H1 (cell line): ENCODE measurements at regions not wholly inside any gene's neighbourhood (a gene's known extent, or its start where the extent isn't known, plus 50 kb on each side); places are given as distances from the start of the nearest gene placed in this dataset.

Source experiments
- CHD1 ChIP-seq: IDR thresholded peaks from 2 replicates; pipeline ENCODE4 v1.6.1; 2012; ENCODE audit warnings: low read depth, low read length, improper control_type of control experiment
- GTF2F1 ChIP-seq: IDR thresholded peaks from 2 replicates; pipeline ENCODE4 v1.6.1; 2012; ENCODE audit warnings: low read depth, low read length, improper control_type of control experiment, borderline replicate concordance
- HDAC6 ChIP-seq: IDR thresholded peaks from one replicate; pipeline ENCODE4 v1.7.1; 2012; ENCODE audit warnings: low read depth, mild to moderate bottlenecking, inconsistent platforms, low read length, moderate library complexity
- JUN ChIP-seq: IDR thresholded peaks from 2 replicates; pipeline ENCODE4 v1.6.1; 2011; ENCODE audit warnings: low read depth, mild to moderate bottlenecking, improper control_type of control experiment, low read length
- RAD21 ChIP-seq, 2 experiments: IDR thresholded peaks in 1 of 2; conservative IDR thresholded peaks in 1 of 2; 2 replicates each; pipeline ENCODE4 v1.6.1; 2011; ENCODE audit warnings: low read depth in 2 of 2, low read length in 2 of 2, improper control_type of control experiment in 1 of 2, inconsistent platforms in 1 of 2, mild to moderate bottlenecking in 1 of 2, moderate library complexity in 1 of 2
- RNF2 ChIP-seq: fragments of 200-900, 300-1000 bp; sonication (generic); IDR thresholded peaks from 2 replicates; pipeline ENCODE4 v1.7.1; 2016; ENCODE audit warnings: borderline replicate concordance, low read depth, mild to moderate bottlenecking, antibody characterized with exemption, low read length; ENCODE audit not compliant: poor library complexity, severe bottlenecking; ENCODE audit errors: missing control alignments
- TF ChIP-seq, protein P1 (sequence below): IDR thresholded peaks from 2 replicates; pipeline ENCODE4 v1.6.1; 2012; ENCODE audit warnings: low read length, inconsistent platforms

DNA sequence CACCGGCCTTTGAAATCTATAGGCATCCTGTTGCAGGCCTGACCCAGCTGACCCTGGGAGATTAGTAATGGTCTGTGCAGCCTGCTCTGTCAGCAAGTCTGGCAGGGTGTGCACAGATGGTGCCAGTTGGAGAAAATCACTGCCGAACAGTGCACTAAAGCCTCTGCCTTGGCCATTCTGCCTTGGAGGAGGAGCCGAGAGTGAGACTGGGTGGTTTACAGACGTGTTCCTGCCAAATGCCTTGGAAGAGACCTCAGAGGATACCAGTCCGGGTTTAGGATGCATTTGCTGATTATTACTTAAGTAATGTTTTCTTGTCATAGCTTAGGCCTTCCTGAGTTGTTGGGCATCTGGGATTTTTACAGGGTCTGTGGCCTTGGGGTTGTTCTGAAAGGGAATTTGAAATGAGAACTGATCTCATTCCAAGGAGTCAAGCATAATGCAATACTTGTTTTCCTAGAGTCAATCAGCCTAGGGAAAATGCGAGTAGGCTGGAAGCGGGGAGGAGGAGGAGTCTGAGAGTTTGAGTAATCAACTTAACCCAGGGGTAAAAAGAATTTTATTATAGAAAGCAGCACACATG is 292.1 kb downstream of the SOX4 start (continued):
- TF ChIP-seq GTF2F1 = no peak
- TF ChIP-seq JUN = no peak
- TF ChIP-seq, protein P1, sequence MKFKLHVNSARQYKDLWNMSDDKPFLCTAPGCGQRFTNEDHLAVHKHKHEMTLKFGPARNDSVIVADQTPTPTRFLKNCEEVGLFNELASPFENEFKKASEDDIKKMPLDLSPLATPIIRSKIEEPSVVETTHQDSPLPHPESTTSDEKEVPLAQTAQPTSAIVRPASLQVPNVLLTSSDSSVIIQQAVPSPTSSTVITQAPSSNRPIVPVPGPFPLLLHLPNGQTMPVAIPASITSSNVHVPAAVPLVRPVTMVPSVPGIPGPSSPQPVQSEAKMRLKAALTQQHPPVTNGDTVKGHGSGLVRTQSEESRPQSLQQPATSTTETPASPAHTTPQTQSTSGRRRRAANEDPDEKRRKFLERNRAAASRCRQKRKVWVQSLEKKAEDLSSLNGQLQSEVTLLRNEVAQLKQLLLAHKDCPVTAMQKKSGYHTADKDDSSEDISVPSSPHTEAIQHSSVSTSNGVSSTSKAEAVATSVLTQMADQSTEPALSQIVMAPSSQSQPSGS = no peak
- TF ChIP-seq RNF2 = no peak
- TF ChIP-seq RAD21 (IDR thresholded peaks at IDR 0.05 in 1 of 2, conservative IDR thresholded peaks at IDR 0.05 in 1 of 2; ENCODE audit: low read depth in 2 of 2, low read length in 2 of 2) = no peak
- no peak for TF ChIP-seq HDAC6
- TF ChIP-seq CHD1 = no peak
